ENCODE measurements at regions not wholly inside any gene's neighbourhood (a gene's known extent, or its start where the extent isn't known, plus 50 kb on each side); places are given as distances from the start of the nearest gene placed in this dataset.

GRCh38 chr4:178306565-178306964, 864.3 kb upstream of the AGA start:
- Histone ChIP-seq H3K9ac (ENCODE audit: low read depth, low read length) (no peak overlapping the region), H3K4me3 (ENCODE audit: low read length) (no peak overlapping the region), H3K9me3 (ENCODE audit: insufficient read depth, low read depth, low read length) (no peaks in the 10 kb centered on the region; the same call in 1 of the 2 replicates), H3K27ac (ENCODE audit: low read length) (no peak overlapping the region), H3K4me1 (ENCODE audit: insufficient read depth, low read length) (0 out of 2 replicates have a peak, but pooled peaks cover 4% of the 10 kb centered on the region), H3K36me3 (ENCODE audit: insufficient read depth, low read depth, low read length) (no peaks in the 10 kb centered on the region), H3K27me3 (ENCODE audit: insufficient read depth, low read length) (no peaks in the 10 kb centered on the region)

- no peak overlapping the region for H3K4me3 ChIP-seq (ENCODE audit: low read length)
- no peak overlapping the region for H3K9ac ChIP-seq (ENCODE audit: low read depth, low read length)
- H3K36me3 ChIP-seq (ENCODE audit: insufficient read depth, low read depth, low read length) = no peaks in the 10 kb centered on the region
- 0 out of 2 replicates have a peak, but pooled peaks cover 4% of the 10 kb centered on the region for H3K4me1 ChIP-seq (ENCODE audit: insufficient read depth, low read length)
- no peak overlapping the region for H3K27ac ChIP-seq (ENCODE audit: low read length)
- H3K27me3 ChIP-seq (ENCODE audit: insufficient read depth, low read length) = no peaks in the 10 kb centered on the region
- H3K9me3 ChIP-seq (ENCODE audit: insufficient read depth, low read depth, low read length) = no peaks in the 10 kb centered on the region
These were observed 867.7 kb upstream of the AGA start for GRCh38 chr4:178309890-178310289.

DNA sequence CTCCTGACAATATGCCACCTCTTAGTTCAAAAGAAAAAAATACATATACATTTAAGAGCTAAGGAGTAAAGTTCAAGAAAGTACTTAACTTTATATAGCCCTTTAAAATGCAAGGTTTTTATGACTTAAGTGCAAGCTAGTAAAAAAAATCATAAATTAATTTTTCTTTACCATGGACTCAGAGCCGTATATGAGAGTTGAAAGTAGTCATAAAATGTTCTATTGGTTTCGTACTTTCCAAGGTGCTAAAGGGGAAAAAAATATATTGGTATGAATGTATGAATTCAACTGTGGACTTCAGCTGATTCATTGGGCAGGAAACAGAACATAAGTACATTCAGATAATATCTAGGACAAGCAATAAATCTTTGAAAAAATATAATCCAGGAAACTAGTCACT, 869.8 kb upstream of the AGA start:
- H3K4me1 ChIP-seq (ENCODE audit: insufficient read depth, low read length) = 0 out of 2 replicates have a peak, but pooled peaks cover under 1% of the 10 kb centered on the region
- no peaks in the 10 kb centered on the region for H3K27me3 ChIP-seq (ENCODE audit: insufficient read depth, low read length)
- H3K4me3 ChIP-seq (ENCODE audit: low read length) = no peak overlapping the region

GRCh38 chr4:178314287-178314686, 872.0 kb upstream of the AGA start:
- Histone ChIP-seq H3K36me3 (ENCODE audit: insufficient read depth, low read depth, low read length) (no peaks in the 10 kb centered on the region), H3K27ac (ENCODE audit: low read length) (no peak overlapping the region), H3K9ac (ENCODE audit: low read depth, low read length) (no peak overlapping the region), H3K4me1 (ENCODE audit: insufficient read depth, low read length) (no peaks in the 10 kb centered on the region), H3K4me3 (ENCODE audit: low read length) (no peak overlapping the region), H3K27me3 (ENCODE audit: insufficient read depth, low read length) (no peaks in the 10 kb centered on the region), H3K9me3 (ENCODE audit: insufficient read depth, low read depth, low read length) (no peaks in the 10 kb centered on the region; the same call in 1 of the 2 replicates)

More for the DNA sequence above, 869.8 kb upstream of the AGA start:
- no peaks in the 10 kb centered on the region for H3K36me3 ChIP-seq (ENCODE audit: insufficient read depth, low read depth, low read length)
- no peak overlapping the region for H3K9ac ChIP-seq (ENCODE audit: low read depth, low read length)
- H3K9me3 ChIP-seq (ENCODE audit: insufficient read depth, low read depth, low read length) = no peaks in the 10 kb centered on the region
- no peak overlapping the region for H3K27ac ChIP-seq (ENCODE audit: low read length)

DNA sequence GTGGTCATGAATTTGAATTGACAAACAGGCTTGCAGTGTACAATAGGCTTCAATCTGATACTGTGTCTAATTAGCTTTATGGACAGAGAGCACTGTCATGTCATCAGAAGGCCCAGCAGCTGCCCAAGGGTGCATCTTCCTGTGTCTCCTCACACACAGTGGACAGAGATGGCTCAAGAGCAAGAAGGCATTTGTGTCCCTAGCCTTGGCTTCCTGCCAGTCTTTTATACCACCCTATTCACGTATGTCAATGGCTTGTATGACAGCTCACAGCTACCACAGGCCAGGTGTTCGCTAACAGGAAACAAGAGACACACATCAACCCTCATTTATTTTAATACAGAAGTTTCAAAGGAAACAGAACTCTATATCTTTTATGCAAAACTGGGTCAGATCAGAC, 874.0 kb upstream of the AGA start:
- no peaks in the 10 kb centered on the region for H3K36me3 ChIP-seq (ENCODE audit: insufficient read depth, low read depth, low read length)
- H3K9ac ChIP-seq (ENCODE audit: low read depth, low read length) = no peak overlapping the region
- H3K4me1 ChIP-seq (ENCODE audit: insufficient read depth, low read length) = no peaks in the 10 kb centered on the region
- H3K27me3 ChIP-seq (ENCODE audit: insufficient read depth, low read length) = no peaks in the 10 kb centered on the region
- H3K9me3 ChIP-seq (ENCODE audit: insufficient read depth, low read depth, low read length) = no peaks in the 10 kb centered on the region; the same call in 1 of the 2 replicates
- H3K27ac ChIP-seq (ENCODE audit: low read length) = no peak overlapping the region
- H3K4me3 ChIP-seq (ENCODE audit: low read length) = no peak overlapping the region

DNA sequence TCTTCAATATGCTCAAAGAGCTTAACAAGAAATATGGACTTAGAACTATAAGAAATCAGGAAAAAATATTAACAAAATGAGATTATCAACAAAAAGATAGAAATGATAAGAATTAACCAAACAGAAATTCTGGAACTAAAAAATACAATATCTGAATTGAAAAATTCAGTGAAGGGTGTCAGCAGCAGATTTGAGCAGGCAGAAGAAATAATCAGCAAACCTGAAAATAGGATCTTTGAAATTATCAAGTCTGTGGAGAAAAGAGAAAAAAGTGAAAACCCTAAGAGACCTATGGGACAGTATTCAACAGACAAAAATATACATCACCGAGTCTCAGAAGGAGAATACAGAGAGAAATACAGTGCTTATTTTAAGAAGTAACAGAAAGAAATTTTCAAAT, 877.8 kb upstream of the AGA start:
- H3K9me3 ChIP-seq (ENCODE audit: insufficient read depth, low read depth, low read length) = no peaks in the 10 kb centered on the region; the same call in 1 of the 2 replicates
- H3K9ac ChIP-seq (ENCODE audit: low read depth, low read length) = no peak overlapping the region
- no peak overlapping the region for H3K27ac ChIP-seq (ENCODE audit: low read length)
- H3K4me3 ChIP-seq (ENCODE audit: low read length) = no peak overlapping the region
- H3K4me1 ChIP-seq (ENCODE audit: insufficient read depth, low read length) = no peaks in the 10 kb centered on the region
- no peaks in the 10 kb centered on the region for H3K27me3 ChIP-seq (ENCODE audit: insufficient read depth, low read length)
- no peaks in the 10 kb centered on the region for H3K36me3 ChIP-seq (ENCODE audit: insufficient read depth, low read depth, low read length)

- no peak overlapping the region for H3K27ac ChIP-seq (ENCODE audit: low read length)
- H3K4me3 ChIP-seq (ENCODE audit: low read length) = no peak overlapping the region
- no peaks in the 10 kb centered on the region; the same call in 1 of the 2 replicates for H3K9me3 ChIP-seq (ENCODE audit: insufficient read depth, low read depth, low read length)
- no peaks in the 10 kb centered on the region for H3K4me1 ChIP-seq (ENCODE audit: insufficient read depth, low read length)
- no peak overlapping the region for H3K9ac ChIP-seq (ENCODE audit: low read depth, low read length)
- no peaks in the 10 kb centered on the region for H3K27me3 ChIP-seq (ENCODE audit: insufficient read depth, low read length)
- no peaks in the 10 kb centered on the region for H3K36me3 ChIP-seq (ENCODE audit: insufficient read depth, low read depth, low read length)
These were observed 880.4 kb upstream of the AGA start for GRCh38 chr4:178322524-178323183.

DNA sequence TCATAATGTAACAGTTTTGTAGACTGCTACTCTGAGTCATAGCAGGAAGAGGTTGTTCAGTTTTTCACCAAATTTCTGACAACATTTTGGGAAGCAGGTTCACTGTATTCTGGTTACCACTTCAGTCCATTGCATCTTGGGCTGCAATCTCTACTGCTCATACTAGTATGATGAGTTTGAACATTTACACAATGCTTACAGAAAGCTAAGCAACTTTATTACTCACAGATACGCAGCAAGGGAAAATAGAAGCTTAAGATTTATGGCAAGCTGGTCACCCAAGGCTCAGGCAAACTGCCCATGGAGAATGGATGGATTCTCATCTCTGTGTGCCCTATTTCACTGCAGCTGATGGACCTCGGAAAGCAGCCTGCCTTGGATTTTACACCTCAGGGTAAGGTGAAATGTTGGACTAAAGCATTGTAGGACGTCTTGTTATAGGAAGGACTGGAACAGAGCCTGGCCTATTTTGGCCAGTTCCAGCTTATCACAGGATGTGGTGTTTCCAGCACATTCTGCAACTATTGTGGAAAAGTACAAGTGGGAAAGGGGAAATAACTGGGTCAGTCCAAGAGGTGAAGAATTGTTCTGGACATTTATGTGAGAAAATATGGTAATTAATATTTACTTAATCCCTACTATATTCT, 887.1 kb upstream of the AGA start:
- no peak overlapping the region for H3K4me3 ChIP-seq (ENCODE audit: low read length)
- no peaks in the 10 kb centered on the region for H3K36me3 ChIP-seq (ENCODE audit: insufficient read depth, low read depth, low read length)
- H3K27ac ChIP-seq (ENCODE audit: low read length) = no peak overlapping the region
- H3K4me1 ChIP-seq (ENCODE audit: insufficient read depth, low read length) = no peaks in the 10 kb centered on the region
- no peak overlapping the region for H3K9ac ChIP-seq (ENCODE audit: low read depth, low read length)
- H3K27me3 ChIP-seq (ENCODE audit: insufficient read depth, low read length) = no peaks in the 10 kb centered on the region
- no peaks in the 10 kb centered on the region; the same call in 1 of the 2 replicates for H3K9me3 ChIP-seq (ENCODE audit: insufficient read depth, low read depth, low read length)

DNA sequence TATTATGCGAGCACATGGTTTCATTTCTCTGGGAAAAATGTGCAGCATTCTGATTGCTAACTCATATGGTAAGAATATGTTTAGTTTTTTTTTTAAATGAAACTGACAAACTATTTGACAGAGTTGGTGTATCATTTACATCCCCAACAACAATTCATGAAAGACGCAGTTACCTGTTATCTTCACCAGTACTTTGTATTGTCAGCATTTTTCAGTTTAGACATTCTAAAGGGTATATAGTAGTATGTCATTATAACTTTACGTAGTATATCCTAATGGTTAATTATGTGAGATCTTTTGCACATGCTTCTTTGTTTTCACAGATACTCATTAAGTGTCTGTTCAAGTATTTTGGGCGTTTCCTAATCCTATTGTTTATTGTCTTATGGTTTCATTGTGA, 891.1 kb upstream of the AGA start:
- H3K36me3 ChIP-seq (ENCODE audit: insufficient read depth, low read depth, low read length) = no peaks in the 10 kb centered on the region

DNA sequence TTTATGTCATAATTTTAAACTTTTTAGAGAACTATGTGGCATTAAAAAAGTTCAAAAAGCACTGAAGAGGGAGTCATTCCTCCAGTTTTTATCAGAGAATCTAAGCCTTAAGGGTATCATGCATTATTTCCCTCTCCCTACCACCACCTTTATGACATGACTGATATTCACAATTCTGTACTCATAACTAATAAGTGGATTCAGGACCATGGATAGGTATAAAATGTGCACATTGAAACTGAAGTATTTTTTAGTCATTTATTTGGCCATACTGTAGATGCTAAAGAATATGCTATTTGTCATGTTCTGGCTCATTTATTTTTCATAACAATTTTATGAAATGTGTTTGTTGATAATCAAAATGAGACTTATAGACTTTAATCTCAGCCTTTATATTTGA, 897.5 kb upstream of the AGA start:
- Histone ChIP-seq H3K27ac (ENCODE audit: low read length) (no peak overlapping the region), H3K9ac (ENCODE audit: low read depth, low read length) (no peak overlapping the region), H3K4me1 (ENCODE audit: insufficient read depth, low read length) (no peaks in the 10 kb centered on the region), H3K36me3 (ENCODE audit: insufficient read depth, low read depth, low read length) (no peaks in the 10 kb centered on the region), H3K4me3 (ENCODE audit: low read length) (no peak overlapping the region), H3K9me3 (ENCODE audit: insufficient read depth, low read depth, low read length) (no peaks in the 10 kb centered on the region), H3K27me3 (ENCODE audit: insufficient read depth, low read length) (no peaks in the 10 kb centered on the region)

More for the DNA sequence above, 891.1 kb upstream of the AGA start:
- no peak overlapping the region for H3K4me3 ChIP-seq (ENCODE audit: low read length)
- no peak overlapping the region for H3K27ac ChIP-seq (ENCODE audit: low read length)
- H3K9me3 ChIP-seq (ENCODE audit: insufficient read depth, low read depth, low read length) = no peaks in the 10 kb centered on the region; the same call in 1 of the 2 replicates
- H3K4me1 ChIP-seq (ENCODE audit: insufficient read depth, low read length) = no peaks in the 10 kb centered on the region
- H3K9ac ChIP-seq (ENCODE audit: low read depth, low read length) = no peak overlapping the region
- H3K27me3 ChIP-seq (ENCODE audit: insufficient read depth, low read length) = no peaks in the 10 kb centered on the region

GRCh38 chr4:178340468-178340867, 898.2 kb upstream of the AGA start:
- H3K4me1 ChIP-seq (ENCODE audit: insufficient read depth, low read length) = no peaks in the 10 kb centered on the region
- no peak overlapping the region for H3K27ac ChIP-seq (ENCODE audit: low read length)
- H3K27me3 ChIP-seq (ENCODE audit: insufficient read depth, low read length) = no peaks in the 10 kb centered on the region
- H3K4me3 ChIP-seq (ENCODE audit: low read length) = no peak overlapping the region
- H3K9me3 ChIP-seq (ENCODE audit: insufficient read depth, low read depth, low read length) = no peaks in the 10 kb centered on the region
- H3K36me3 ChIP-seq (ENCODE audit: insufficient read depth, low read depth, low read length) = no peaks in the 10 kb centered on the region
- no peak overlapping the region for H3K9ac ChIP-seq (ENCODE audit: low read depth, low read length)

- Histone ChIP-seq H3K27ac (ENCODE audit: low read length) (no peak overlapping the region), H3K4me1 (ENCODE audit: insufficient read depth, low read length) (no peaks in the 10 kb centered on the region)
These were observed 901.9 kb upstream of the AGA start for GRCh38 chr4:178344096-178344495.

More at GRCh38 chr4:178344096-178344495, 901.9 kb upstream of the AGA start:
- H3K9me3 ChIP-seq (ENCODE audit: insufficient read depth, low read depth, low read length) = no peaks in the 10 kb centered on the region
- no peak overlapping the region for H3K9ac ChIP-seq (ENCODE audit: low read depth, low read length)
- H3K36me3 ChIP-seq (ENCODE audit: insufficient read depth, low read depth, low read length) = no peaks in the 10 kb centered on the region
- H3K4me3 ChIP-seq (ENCODE audit: low read length) = no peak overlapping the region
- no peaks in the 10 kb centered on the region for H3K27me3 ChIP-seq (ENCODE audit: insufficient read depth, low read length)

Measured in iPS-20b (cell line).